ENCODE measurements at regions not wholly inside any gene's neighbourhood (a gene's known extent, or its start where the extent isn't known, plus 50 kb on each side); places are given as distances from the start of the nearest gene placed in this dataset.

DNA sequence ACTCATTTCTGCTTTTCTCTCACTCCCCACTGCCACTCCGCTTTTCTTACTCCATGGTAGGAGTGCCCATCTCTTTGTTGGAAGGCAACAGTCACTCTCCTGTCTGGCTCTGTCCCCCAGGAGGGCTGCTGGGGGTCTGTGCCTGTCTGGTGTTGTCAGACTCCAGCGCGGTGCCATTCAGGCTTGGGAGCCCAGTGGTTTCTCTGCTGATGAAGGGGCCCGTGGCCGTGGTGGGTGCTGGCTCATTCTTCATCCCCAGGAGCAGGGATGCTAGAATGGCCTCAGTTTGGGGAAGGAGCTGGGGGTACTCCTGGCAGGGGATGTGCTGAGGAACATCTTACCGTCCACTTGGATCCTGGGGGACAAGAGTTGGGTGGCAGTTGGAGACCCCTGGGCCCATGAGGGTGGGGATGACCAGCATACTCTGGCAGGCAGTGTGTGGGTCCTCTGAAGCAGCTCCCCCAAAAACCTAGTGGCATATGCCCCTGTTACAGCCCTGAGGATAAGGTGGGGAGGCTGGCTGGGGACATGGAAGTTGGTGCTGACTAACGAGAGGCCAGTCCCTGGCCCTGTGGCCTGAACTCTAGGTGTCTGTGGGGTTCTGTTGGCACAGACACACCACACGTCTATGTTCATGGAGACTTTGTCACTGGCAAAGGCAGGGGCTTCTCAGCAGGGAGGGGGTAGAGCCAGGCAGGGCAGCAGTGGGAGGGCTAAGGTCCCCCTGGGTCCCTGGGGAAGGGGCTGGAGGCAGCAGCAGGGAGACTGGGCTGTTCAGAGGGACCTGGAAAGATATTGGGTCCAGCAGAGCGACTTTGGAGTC, 102.8 kb upstream of the RET start:
- no peak for DNase-seq

DNA sequence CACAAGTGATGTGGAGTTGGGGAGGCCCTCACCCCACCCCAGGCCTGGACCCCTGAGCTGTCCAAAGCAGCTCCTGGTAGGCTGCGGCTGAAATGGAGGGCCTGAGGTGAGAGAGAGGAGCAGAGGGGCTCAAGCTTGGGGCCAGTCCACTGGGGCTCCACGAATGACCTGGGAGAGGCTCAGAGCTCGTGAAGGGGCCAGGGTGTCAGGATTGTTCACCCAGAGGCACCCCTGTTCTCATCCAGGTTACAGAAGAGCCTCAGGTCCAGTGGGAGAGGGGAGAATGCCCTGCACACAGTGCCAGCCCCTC, 102.2 kb upstream of the RET start:
- no peak for DNase-seq

DNA sequence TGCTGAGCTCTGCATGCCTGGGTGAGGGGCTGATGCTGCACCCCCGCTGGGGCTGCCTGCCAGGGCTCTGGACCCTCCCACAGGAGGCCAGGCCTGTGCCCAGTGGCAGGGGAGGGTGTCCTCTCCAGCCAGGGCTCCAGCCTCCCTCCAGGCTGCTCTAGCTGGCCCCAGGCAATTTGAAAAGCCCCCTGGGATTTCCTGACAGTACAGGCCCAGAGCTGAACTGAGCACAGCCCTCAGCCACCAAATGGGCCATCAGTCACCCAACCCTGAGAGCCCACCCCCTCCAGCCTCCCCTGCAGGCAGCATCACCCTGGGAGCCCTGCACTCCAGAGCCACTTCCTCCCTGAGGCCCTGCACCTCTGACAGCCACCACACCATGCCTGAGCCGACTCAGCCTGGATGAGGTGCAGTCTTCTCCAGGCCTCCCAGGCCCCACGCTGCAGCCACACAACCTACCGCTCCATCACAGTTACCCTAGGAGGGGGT, 101.8 kb upstream of the RET start:
- DNase-seq = no peak

- DNase-seq = no peak
These were observed 101.1 kb upstream of the RET start for GRCh38 chr10:42975558-42976340.

DNA sequence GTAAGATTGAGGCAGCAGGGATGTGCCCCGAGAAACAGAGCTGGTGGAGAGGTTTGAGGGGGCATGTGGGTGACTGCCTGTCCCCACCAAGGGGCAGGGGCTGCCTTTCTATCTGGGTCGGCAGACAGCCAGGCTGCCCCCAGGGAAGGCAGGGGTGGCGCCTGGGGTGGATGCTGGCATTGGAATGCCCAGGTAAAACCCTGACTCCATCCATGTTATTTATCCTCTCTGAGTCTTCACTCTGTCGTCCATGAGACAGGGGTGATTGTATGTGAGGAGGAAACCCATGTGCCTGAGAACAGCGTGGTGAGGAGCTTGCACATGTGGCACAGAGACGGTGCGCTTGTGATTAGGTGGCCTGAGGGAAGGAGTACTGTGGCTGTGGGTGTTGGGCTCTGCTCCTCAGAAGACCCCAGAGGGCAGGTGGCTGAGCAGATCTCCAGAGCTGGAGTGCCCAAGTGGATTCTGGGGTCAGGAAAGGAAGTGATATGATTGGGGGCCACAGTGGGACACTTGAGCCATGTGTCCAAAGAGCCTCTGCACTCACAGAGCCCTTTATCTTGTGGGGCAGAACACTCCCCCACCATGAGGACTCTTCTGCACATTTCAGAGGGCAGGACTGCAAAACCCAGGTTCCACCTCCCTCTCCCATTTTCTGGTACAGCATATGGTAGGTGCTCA, 100.4 kb upstream of the RET start:
- DNase-seq = no peak

DNA sequence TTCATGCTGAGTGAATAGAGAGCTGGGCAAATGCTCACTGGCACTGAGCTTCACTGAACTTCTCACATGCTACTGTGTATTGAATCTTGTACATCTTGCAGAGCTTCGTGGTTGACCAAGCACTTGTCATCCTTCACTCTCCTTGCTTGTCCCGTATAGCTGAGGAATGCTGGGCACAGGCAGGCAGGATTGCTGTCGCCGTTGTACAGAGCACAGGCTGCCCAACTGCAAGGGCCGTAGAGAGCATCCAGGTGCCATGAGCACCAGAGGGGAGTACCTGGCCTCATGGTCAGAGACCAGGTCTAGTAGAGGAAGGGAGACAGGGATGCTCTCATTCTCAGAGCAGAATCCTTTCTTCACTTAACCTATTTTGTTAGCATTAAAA, 99.8 kb upstream of the RET start:
- no peak for DNase-seq

DNA sequence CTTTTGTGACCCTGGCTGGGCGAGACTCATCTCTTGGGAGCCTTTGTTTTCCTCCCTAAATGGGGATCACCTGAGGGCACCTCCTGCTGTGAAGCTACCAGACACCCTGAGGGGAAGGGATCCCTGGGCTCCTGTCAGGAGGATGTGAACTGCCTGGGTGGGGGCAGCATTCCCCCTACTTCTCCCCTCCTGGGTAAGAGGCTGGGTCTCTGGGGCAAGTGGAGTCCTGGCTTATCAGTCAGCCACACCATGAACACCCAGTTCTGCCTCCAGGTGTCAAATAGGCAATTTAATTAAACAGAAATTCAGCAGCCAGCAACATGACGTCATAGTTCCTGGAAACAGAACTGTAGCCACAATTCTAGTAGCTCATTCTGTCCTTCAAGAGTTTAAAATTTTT, 97.7 kb upstream of the RET start:
- no peak for DNase-seq

DNA sequence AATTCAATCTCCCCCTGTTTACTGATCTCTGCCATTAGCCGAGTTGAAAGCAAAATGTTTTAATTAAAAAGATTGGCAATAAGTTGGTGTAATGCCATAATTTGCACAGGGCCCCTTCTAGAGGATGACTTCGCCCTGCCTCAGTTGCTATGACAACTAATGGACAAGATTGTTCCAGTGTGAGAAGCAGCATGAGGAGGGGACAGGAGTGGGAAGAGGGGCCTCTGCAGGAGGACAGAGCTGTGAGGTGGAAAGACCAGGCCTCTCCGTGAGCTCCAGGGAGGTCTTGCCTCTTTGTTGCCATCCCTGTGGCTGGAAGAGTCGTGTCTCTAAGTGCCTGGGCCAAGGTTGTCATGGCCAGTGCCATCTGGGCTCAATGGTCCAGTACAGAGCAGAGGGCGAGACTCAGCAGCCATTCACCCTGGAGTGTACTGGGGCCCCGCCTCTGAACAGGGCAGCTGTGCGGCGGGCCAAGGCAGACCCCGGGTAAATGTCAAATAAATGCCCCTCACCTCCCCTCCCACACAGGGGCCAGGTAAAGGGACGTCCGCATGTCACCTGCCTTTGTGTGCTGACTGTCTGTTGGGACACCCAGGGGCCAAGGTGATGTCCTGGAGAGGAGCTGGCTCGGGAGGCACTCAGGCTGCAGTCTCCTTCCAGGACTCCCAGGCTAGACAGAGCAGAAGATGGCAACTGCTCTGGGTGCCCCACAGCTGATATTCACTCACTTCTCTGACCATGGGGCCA, 97.0 kb upstream of the RET start:
- DNase-seq = no peak

- DNase-seq = no peak
These were observed 96.1 kb upstream of the RET start for GRCh38 chr10:42980553-42981357.

- DNase-seq = no peak
These were observed 95.3 kb upstream of the RET start for GRCh38 chr10:42981358-42982236.

DNA sequence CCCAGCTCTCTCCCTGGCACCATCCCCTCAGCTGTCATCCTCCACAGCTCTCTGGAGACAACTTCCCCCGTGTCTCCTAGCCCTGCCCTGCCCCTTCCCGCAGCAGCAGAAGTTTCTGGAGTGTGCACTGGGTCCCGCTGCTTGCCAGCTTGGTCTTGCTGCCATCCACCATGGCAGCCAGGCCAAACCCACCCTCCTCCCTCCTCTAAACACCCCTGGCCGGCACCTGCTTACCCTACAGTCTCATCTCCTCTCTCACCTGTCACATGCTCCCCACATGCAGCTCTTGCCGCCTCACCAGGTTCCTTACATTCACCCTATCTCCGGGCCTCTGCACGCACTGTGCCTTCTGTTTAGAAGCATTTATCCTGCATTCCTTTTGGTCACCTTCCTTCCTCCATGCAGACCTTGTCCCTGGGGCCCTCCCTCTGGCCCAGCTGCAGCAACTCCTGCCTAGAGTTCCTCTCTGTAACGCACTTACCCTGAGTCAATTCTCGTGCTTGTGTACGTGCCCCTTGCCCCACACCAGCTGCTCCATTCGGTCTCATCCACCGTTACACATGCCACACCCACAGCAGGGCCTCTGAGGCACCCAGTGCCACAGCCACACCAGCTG, 93.9 kb upstream of the RET start:
- no peak for DNase-seq

DNA sequence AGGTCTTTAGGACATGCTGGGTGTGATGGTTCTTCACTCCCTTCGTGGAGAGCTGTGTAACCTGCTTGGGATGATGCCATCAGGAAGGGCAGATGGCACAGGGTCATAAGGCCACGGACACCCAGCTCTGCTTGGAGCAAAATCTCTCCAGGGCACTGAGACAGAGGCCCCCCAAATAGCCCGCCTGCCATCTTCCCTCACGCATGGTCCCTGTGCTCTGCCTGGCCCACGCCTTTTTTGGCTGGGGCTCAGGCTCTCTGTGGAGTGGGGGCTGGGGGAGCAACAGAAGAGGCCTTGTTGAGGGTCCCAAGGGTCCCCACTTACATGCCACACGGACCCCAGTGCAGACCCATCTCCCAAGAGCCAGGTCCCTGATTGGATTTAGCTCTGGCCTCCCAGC, 93.3 kb upstream of the RET start:
- no peak for DNase-seq

GRCh38 chr10:42984035-42984610, 92.7 kb upstream of the RET start:
- DNase-seq = no peak

DNA sequence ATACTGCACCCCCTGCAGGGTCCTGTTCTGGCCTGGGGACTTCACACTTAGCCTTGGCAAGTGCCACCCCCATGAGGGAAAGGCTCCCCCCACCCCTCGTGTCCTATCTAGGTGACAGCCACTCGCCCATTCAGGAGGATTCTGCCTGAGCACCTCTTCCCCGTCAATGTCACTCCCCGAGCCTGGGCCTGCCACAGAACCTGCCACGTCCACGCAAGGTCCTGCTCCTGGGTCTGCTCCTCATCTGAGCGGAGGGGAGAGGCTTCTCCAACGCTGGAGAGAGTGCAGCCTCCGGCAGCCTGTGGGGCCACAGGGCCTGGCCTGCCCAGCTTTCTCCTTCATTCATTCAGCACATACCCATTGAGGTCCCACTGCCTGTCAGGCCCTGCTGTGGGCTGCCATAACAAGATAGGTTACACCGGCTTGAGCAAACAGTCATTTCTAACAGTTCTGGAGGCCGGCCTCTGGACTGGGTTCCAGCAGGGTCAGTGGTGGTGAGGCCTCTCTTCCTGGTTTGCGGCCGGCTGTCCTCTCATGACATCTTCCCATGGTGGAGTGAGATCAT, 92.0 kb upstream of the RET start:
- no peak for DNase-seq

GRCh38 chr10:42985436-42986316, 91.2 kb upstream of the RET start:
- no peak for DNase-seq

GRCh38 chr10:42986633-42987032, 90.2 kb upstream of the RET start:
- no peak for DNase-seq

GRCh38 chr10:42987121-42987541, 89.7 kb upstream of the RET start:
- no peak for DNase-seq

GRCh38 chr10:42987575-42987974, 89.3 kb upstream of the RET start:
- no peak for DNase-seq

DNA sequence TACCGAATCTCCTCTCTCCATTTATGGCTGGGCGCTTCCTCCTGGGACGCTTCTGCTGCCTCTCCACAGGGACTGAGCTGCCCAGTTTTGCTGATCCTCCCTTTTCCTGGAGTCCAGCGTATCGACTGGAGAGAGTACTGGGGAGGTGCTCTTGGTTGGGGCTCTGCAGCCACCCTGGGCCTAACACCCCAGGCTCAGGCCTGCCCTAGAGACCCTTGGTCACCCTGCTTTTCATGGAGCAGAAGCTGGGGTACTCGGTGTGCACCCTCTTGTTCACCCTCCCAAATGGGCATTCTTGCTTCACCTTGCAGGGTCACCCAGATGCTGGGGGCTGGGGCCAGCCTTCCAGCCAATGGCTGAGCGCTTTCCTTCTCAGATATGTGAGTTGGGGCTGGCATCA, 88.8 kb upstream of the RET start:
- no peak for DNase-seq
